ENCODE measurements at regions not wholly inside any gene's neighbourhood (a gene's known extent, or its start where the extent isn't known, plus 50 kb on each side); places are given as distances from the start of the nearest gene placed in this dataset.

DNA sequence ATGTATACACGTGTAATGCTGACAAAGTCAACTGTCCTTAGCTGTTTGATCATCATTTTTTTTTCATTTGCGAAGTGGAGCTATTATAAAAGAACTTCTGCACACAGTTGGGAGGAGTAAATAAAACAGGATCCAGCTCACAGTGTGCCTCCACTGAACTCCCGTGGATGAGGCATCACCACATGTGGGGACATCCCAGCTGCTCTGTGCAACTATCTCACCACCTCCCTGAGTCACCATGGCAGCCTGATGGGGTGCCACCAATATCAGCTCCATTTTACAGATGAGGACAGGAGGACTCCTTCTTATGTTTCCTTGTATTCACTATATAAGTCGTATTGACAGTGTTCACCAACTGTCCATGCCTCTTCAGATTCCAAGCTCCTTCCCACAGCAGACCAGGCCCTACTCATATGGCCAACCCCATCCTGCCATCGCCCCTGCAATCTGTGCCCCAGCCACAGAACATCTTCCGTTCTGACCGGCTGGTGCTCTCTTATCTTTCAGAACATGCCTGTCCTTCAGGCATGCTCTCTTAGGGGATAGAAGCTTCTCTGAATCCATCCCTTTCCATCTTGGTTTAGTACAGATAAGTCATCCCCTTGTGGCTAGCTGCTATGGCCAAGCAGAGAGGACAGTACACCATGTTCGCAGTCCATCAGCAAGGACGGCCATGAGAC is 288.1 kb downstream of the RNF144A start:
- TF ChIP-seq, protein P1, sequence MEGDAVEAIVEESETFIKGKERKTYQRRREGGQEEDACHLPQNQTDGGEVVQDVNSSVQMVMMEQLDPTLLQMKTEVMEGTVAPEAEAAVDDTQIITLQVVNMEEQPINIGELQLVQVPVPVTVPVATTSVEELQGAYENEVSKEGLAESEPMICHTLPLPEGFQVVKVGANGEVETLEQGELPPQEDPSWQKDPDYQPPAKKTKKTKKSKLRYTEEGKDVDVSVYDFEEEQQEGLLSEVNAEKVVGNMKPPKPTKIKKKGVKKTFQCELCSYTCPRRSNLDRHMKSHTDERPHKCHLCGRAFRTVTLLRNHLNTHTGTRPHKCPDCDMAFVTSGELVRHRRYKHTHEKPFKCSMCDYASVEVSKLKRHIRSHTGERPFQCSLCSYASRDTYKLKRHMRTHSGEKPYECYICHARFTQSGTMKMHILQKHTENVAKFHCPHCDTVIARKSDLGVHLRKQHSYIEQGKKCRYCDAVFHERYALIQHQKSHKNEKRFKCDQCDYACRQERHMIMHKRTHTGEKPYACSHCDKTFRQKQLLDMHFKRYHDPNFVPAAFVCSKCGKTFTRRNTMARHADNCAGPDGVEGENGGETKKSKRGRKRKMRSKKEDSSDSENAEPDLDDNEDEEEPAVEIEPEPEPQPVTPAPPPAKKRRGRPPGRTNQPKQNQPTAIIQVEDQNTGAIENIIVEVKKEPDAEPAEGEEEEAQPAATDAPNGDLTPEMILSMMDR (IDR thresholded peaks at IDR 0.05): no peak
- no peak for DNase-seq (ENCODE audit: extremely low spot score, unreplicated experiment)
- H3K4me3 Mint-ChIP-seq (ENCODE audit: unreplicated experiment): no peak overlapping the region
- H3K27ac Mint-ChIP-seq (ENCODE audit: unreplicated experiment): no peak overlapping the region
- H3K27me3 Mint-ChIP-seq (ENCODE audit: unreplicated experiment): peaks cover 2% of the 10 kb centered on the region
- no peaks in the 10 kb centered on the region for H3K9me3 Mint-ChIP-seq (ENCODE audit: unreplicated experiment)
- H3K36me3 Mint-ChIP-seq (ENCODE audit: unreplicated experiment): no peaks in the 10 kb centered on the region
- H3K4me1 Mint-ChIP-seq (ENCODE audit: unreplicated experiment): no peaks in the 10 kb centered on the region

- no peaks in the 10 kb centered on the region for H3K9me3 Mint-ChIP-seq (ENCODE audit: unreplicated experiment)
- TF ChIP-seq, protein P1 (IDR thresholded peaks at IDR 0.05): no peak
- H3K4me3 Mint-ChIP-seq (ENCODE audit: unreplicated experiment): no peak overlapping the region
- H3K27me3 Mint-ChIP-seq (ENCODE audit: unreplicated experiment): peaks cover 2% of the 10 kb centered on the region
- H3K36me3 Mint-ChIP-seq (ENCODE audit: unreplicated experiment): no peaks in the 10 kb centered on the region
- DNase-seq (ENCODE audit: extremely low spot score, unreplicated experiment): no peak
- no peak overlapping the region for H3K27ac Mint-ChIP-seq (ENCODE audit: unreplicated experiment)
- H3K4me1 Mint-ChIP-seq (ENCODE audit: unreplicated experiment): no peaks in the 10 kb centered on the region
Measured at GRCh38 chr2:7206111-7206810, 289.0 kb downstream of the RNF144A start.

- Mint-ChIP-seq H3K4me3 (ENCODE audit: unreplicated experiment) (no peak overlapping the region), H3K27me3 (ENCODE audit: unreplicated experiment) (peaks cover 2% of the 10 kb centered on the region), H3K36me3 (ENCODE audit: unreplicated experiment) (no peaks in the 10 kb centered on the region), H3K4me1 (ENCODE audit: unreplicated experiment) (no peaks in the 10 kb centered on the region), H3K9me3 (ENCODE audit: unreplicated experiment) (no peaks in the 10 kb centered on the region), H3K27ac (ENCODE audit: unreplicated experiment) (no peak overlapping the region)
- TF ChIP-seq, protein P1 (IDR thresholded peaks at IDR 0.05): no peak
- no peak for DNase-seq (ENCODE audit: extremely low spot score, unreplicated experiment)
Measured at GRCh38 chr2:7207631-7208030, 290.4 kb downstream of the RNF144A start.

DNA sequence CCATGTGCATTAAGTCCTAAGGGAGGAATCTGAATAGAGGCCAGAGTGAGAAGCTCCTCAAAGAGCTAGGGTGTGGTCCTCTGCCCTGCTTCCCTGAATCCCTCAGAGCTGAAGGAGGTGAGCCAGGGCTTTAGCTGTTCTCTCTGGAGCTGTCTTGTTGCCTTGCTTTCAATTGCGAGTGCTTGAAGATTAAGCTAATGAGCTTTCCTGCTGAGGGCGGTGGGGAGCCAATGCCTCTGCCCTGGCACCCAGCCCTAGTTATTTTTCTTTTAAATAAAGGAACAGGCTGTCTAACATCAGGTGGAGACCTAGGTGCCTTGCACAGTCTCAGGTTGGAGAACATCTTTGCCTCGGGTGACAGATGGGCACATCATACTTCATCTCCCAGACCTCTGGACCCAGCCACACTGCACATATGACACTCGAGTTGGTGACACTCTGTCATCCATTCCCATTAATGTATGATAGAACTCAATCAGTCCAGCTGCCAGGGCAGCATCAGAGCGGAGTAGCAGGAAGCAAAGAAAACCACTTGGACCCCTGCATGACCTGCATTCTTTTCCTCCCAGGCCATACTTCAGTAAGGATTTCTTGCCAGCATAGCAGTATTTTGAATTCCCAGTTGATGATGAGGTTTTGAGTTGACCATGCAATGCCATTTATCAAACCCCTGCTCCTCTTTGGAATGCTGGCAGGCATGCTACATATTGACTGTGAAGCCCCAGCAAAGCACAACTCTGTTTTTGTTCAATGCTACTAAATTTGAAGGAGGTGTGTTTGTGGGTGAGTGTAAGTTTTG is 292.7 kb downstream of the RNF144A start:
- Mint-ChIP-seq H3K4me3 (ENCODE audit: unreplicated experiment) (no peak overlapping the region), H3K36me3 (ENCODE audit: unreplicated experiment) (no peaks in the 10 kb centered on the region), H3K27ac (ENCODE audit: unreplicated experiment) (no peak overlapping the region), H3K4me1 (ENCODE audit: unreplicated experiment) (no peaks in the 10 kb centered on the region), H3K9me3 (ENCODE audit: unreplicated experiment) (no peaks in the 10 kb centered on the region), H3K27me3 (ENCODE audit: unreplicated experiment) (peaks cover 3% of the 10 kb centered on the region)
- TF ChIP-seq, protein P1 (IDR thresholded peaks at IDR 0.05): no peak
- no peak for DNase-seq (ENCODE audit: extremely low spot score, unreplicated experiment)

- no peak overlapping the region for H3K27ac Mint-ChIP-seq (ENCODE audit: unreplicated experiment)
- peaks cover 3% of the 10 kb centered on the region for H3K27me3 Mint-ChIP-seq (ENCODE audit: unreplicated experiment)
- H3K9me3 Mint-ChIP-seq (ENCODE audit: unreplicated experiment): no peaks in the 10 kb centered on the region
- no peak overlapping the region for H3K4me3 Mint-ChIP-seq (ENCODE audit: unreplicated experiment)
- H3K36me3 Mint-ChIP-seq (ENCODE audit: unreplicated experiment): no peaks in the 10 kb centered on the region
- H3K4me1 Mint-ChIP-seq (ENCODE audit: unreplicated experiment): no peaks in the 10 kb centered on the region
- TF ChIP-seq, protein P1 (IDR thresholded peaks at IDR 0.05): no peak
- no peak for DNase-seq (ENCODE audit: extremely low spot score, unreplicated experiment)
Measured at GRCh38 chr2:7210712-7211111, 293.5 kb downstream of the RNF144A start.
